Activated CD4-positive, alpha-beta memory T cell treated with anti-CD3 and anti-CD28 coated beads, Interleukin-2, amount 10 ng/mL, durations not matched to agents 7 days and 5 days (primary cell): ENCODE measurements at regions not wholly inside any gene's neighbourhood (a gene's known extent, or its start where the extent isn't known, plus 50 kb on each side); places are given as distances from the start of the nearest gene placed in this dataset.
"Not testable (repeated sequence)": the region's sequence is repeated elsewhere in the genome, so short reads cannot be mapped to it uniquely, and the experiment has no call there.

Experiments
- CTCF ChIA-PET: fragments of 350-600 bp; sonication (Branson Sonifier 250); formaldehyde crosslinking; loops from one replicate; lab custom pipeline; 2021; ENCODE audit warnings: antibody characterized with exemption, inconsistent platforms; lab: Charles Lee
- POLR2A ChIA-PET: fragments of 350-600 bp; sonication (Branson Sonifier 250); formaldehyde crosslinking; loops from one replicate; lab custom pipeline; 2021; ENCODE audit warnings: antibody characterized with exemption; lab: Charles Lee
- DNase-seq: peaks from one replicate; pipeline ENCODE4 v3.0.0-alpha.2; 2020
- H3K27ac Mint-ChIP-seq: one replicate; pipeline ENCODE4 v1.8.0; 2021; ENCODE audit warnings: mild to moderate bottlenecking, mixed read lengths
- H3K27me3 Mint-ChIP-seq: one replicate; pipeline ENCODE4 v1.8.0; 2021; ENCODE audit warnings: mixed read lengths
- H3K36me3 Mint-ChIP-seq: one replicate; pipeline ENCODE4 v1.8.0; 2021; ENCODE audit warnings: low read depth, mixed read lengths
- H3K4me1 Mint-ChIP-seq: one replicate; pipeline ENCODE4 v1.8.0; 2021; ENCODE audit warnings: mixed read lengths
- H3K4me3 Mint-ChIP-seq: one replicate; pipeline ENCODE4 v1.8.0; 2021; ENCODE audit warnings: mild to moderate bottlenecking, mixed read lengths
- H3K9me3 Mint-ChIP-seq: one replicate; pipeline ENCODE4 v1.8.0; 2021; ENCODE audit warnings: mixed read lengths

GRCh38 chr16:86073103-86073625, 174.2 kb downstream of the IRF8 start:
- Mint-ChIP-seq H3K27ac (no peak overlapping the region), H3K36me3 (no peaks in the 10 kb centered on the region), H3K27me3 (peaks cover 2% of the 10 kb centered on the region), H3K9me3 (no peaks in the 10 kb centered on the region), H3K4me3 (no peak overlapping the region), H3K4me1 (no peaks in the 10 kb centered on the region)
- ChIA-PET POLR2A (no interaction called here), CTCF (interaction anchor here (0.6 to 1.9 kb wide), 7 partner anchors 15 to 989 kb away, joined by 3 to 8 read pairs (median 4); no protein-coding TSS in a partner anchor)
- no peak for DNase-seq

DNA sequence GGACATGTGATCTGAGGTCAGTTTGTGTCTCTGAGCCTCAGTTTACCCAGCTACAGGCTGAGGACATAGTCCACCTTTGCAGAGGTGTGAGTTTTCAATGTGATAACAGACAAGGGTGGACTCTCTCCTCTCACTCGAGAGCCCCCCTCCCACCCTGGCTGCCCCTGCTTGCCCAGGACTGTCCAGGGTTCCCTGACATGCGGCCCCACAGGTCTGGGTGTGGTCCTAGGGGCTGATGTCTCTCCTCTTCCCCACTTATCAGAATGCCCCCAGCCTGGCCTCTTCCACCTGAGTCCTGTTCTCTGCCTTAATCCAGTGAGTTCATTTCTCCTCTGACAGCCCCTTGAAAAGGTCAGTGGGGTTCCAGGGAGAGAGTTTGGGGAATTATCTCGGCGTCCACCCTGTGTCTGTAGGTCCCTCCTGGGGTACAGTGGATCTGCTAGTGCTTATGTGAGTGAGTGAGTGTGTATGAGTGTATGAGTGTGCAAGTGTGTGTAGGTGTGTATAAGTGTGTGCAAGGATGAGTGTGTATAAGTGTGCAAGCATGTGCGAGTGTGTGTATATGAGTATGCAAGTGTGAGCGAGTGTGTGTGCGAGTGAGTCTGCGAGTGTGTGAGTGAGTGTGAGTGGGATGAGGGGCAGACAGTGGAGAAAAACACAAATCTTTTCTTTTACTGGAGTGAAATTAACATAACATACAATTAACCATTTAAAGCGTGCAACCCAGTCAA, 175.0 kb downstream of the IRF8 start:
- no peak overlapping the region for H3K27ac Mint-ChIP-seq
- no peaks in the 10 kb centered on the region for H3K9me3 Mint-ChIP-seq
- DNase-seq: no peak
- H3K36me3 Mint-ChIP-seq: no peaks in the 10 kb centered on the region
- peaks cover 2% of the 10 kb centered on the region for H3K27me3 Mint-ChIP-seq
- no peak overlapping the region for H3K4me3 Mint-ChIP-seq
- no peaks in the 10 kb centered on the region for H3K4me1 Mint-ChIP-seq
- CTCF ChIA-PET: interaction anchor here (1.1 to 1.9 kb wide), 3 partner anchors 65 to 444 kb away, joined by 3 to 8 read pairs (median 3); no protein-coding TSS in a partner anchor
- POLR2A ChIA-PET: no interaction called here

- H3K27ac Mint-ChIP-seq: no peak overlapping the region
- no peaks in the 10 kb centered on the region for H3K36me3 Mint-ChIP-seq
- no peak for DNase-seq
- H3K27me3 Mint-ChIP-seq: peaks cover 2% of the 10 kb centered on the region
- CTCF ChIA-PET: no interaction called here
- no peak overlapping the region for H3K4me3 Mint-ChIP-seq
- POLR2A ChIA-PET: no interaction called here
- no peaks in the 10 kb centered on the region for H3K4me1 Mint-ChIP-seq
- H3K9me3 Mint-ChIP-seq: no peaks in the 10 kb centered on the region
These were observed 175.9 kb downstream of the IRF8 start for GRCh38 chr16:86074651-86075487.

DNA sequence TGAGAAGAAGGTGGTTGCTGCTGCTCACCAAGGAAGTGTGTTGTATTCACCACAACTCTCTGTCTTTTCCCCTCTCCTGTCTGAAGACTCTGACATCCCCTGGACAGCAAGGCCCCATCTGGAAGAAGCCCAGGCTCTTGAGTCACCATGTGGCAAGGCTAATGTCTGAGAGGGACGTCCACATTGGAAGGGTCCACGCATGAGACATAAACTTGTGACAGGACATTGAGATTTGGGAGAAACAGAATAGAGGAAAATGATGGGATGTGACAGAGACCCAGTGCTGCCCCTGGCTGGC, 176.5 kb downstream of the IRF8 start:
- no peaks in the 10 kb centered on the region for H3K36me3 Mint-ChIP-seq
- no peak for DNase-seq
- no peak overlapping the region for H3K4me3 Mint-ChIP-seq
- CTCF ChIA-PET: no interaction called here
- H3K9me3 Mint-ChIP-seq: no peaks in the 10 kb centered on the region
- H3K4me1 Mint-ChIP-seq: no peaks in the 10 kb centered on the region
- H3K27ac Mint-ChIP-seq: no peak overlapping the region
- POLR2A ChIA-PET: no interaction called here
- H3K27me3 Mint-ChIP-seq: peaks cover 2% of the 10 kb centered on the region

GRCh38 chr16:86075839-86076440, 177.0 kb downstream of the IRF8 start:
- Mint-ChIP-seq H3K27ac (no peak overlapping the region), H3K27me3 (peaks cover 2% of the 10 kb centered on the region), H3K9me3 (no peaks in the 10 kb centered on the region), H3K36me3 (no peaks in the 10 kb centered on the region), H3K4me1 (no peaks in the 10 kb centered on the region), H3K4me3 (no peak overlapping the region)
- no peak for DNase-seq
- POLR2A ChIA-PET: no interaction called here
- CTCF ChIA-PET: no interaction called here

DNA sequence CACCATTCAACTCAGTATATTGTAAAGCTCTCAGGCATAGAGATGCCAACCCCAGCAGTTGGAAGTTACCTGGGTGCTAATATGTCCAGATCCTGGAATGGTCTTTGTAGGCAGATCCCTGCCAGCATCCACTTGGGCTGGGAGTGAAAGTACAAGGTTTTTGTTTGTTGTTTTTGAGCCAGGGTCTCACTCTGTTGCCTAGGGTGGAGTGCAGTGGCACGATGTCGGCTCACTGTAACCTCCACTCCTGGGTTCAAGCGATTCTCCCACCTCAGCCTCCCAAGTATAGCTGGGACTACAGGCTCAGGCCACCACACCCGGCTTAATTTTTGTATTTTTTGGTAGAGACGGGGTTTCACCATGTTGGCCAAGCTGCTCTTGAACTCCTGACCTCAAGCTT, 177.6 kb downstream of the IRF8 start:
- Mint-ChIP-seq H3K27ac (no peak overlapping the region), H3K4me3 (no peak overlapping the region), H3K27me3 (peaks cover 2% of the 10 kb centered on the region), H3K36me3 (no peaks in the 10 kb centered on the region), H3K4me1 (no peaks in the 10 kb centered on the region), H3K9me3 (no peaks in the 10 kb centered on the region)
- DNase-seq: no peak
- POLR2A ChIA-PET: no interaction called here
- CTCF ChIA-PET: no interaction called here

GRCh38 chr16:86077243-86077940, 178.4 kb downstream of the IRF8 start:
- CTCF ChIA-PET: no interaction called here
- H3K9me3 Mint-ChIP-seq: no peaks in the 10 kb centered on the region
- peaks cover 2% of the 10 kb centered on the region for H3K27me3 Mint-ChIP-seq
- POLR2A ChIA-PET: no interaction called here
- H3K27ac Mint-ChIP-seq: no peak overlapping the region
- no peak overlapping the region for H3K4me3 Mint-ChIP-seq
- no peak for DNase-seq
- no peaks in the 10 kb centered on the region for H3K4me1 Mint-ChIP-seq
- H3K36me3 Mint-ChIP-seq: no peaks in the 10 kb centered on the region

DNA sequence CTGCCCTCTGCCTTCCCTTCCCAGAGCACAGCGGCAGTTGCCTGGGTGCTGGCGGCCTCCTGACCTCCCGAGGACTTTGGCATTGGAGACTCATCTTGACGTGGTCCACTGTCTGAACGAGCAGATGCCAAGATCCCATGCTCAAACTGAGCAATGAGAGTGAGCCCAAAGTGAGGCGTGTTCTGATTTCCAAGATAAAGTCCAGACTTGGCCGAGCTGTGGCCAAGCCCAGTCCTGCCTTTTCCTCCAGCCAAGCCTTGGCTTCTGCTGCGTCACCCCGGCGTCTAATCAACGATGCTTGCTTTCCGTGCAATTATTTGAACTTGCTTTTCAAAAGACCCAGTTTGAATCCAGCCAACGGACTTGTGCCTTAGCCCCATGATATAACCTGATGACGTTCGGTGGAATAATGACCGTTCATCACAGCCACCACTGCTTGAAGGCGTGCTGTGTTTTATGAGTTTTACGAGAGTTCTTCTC, 179.2 kb downstream of the IRF8 start:
- no peak for DNase-seq
- Mint-ChIP-seq H3K4me1 (no peaks in the 10 kb centered on the region), H3K27me3 (peaks cover 2% of the 10 kb centered on the region), H3K36me3 (no peaks in the 10 kb centered on the region), H3K4me3 (no peak overlapping the region), H3K27ac (no peak overlapping the region), H3K9me3 (no peaks in the 10 kb centered on the region)
- ChIA-PET CTCF (no interaction called here), POLR2A (interaction anchor here (0.6 kb wide), 1 partner anchor 13 kb away, joined by 3 read pairs; no protein-coding TSS in a partner anchor)

- H3K9me3 Mint-ChIP-seq, CTCF ChIA-PET, H3K36me3 Mint-ChIP-seq, DNase-seq, POLR2A ChIA-PET, H3K4me3 Mint-ChIP-seq, H3K27me3 Mint-ChIP-seq, H3K27ac Mint-ChIP-seq, H3K4me1 Mint-ChIP-seq: not testable (repeated sequence)
These were observed 179.7 kb downstream of the IRF8 start for GRCh38 chr16:86078711-86079110.

GRCh38 chr16:86079255-86079885, 180.4 kb downstream of the IRF8 start:
- Mint-ChIP-seq H3K9me3 (no peaks in the 10 kb centered on the region), H3K27ac (no peak overlapping the region), H3K4me1 (no peaks in the 10 kb centered on the region), H3K4me3 (no peak overlapping the region), H3K36me3 (no peaks in the 10 kb centered on the region), H3K27me3 (no peaks in the 10 kb centered on the region)
- DNase-seq: no peak
- CTCF ChIA-PET: no interaction called here
- POLR2A ChIA-PET: no interaction called here

DNA sequence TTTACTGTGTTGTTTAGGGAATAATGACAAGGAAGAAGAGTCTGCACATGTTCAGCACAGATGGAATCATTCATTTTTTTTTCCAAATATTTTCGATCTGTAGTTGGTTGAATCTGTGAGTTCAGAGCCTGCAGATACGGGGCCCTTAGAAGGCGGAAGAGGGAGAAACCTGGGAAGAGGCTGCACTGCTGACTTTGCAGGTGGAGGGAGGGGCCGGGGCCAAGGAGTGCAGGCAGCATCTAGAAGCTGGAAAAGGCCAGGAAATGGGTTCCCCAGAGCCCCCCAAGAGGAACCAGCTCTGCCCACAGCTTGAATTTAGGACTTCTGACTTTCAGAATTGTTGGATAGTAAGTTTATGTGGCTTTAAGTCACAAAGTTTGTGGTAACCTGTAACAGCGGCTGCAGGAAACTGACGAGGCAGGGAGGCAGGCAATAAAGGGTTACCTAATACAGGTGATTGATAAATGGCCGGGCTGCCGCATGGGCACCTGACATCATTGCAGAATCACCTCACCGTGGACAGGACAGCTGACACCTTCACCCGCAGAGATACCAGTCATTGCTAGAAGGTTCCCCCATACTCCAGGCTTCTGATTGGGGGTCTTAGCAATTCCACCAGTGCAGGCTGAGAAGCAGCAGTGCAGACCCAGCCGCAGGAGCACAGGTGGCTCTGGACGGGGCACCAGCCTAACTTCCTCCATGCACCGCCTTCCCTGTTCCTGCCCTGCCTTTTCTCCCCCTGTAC, 181.3 kb downstream of the IRF8 start:
- H3K27me3 Mint-ChIP-seq: no peaks in the 10 kb centered on the region
- CTCF ChIA-PET: no interaction called here
- no peaks in the 10 kb centered on the region for H3K4me1 Mint-ChIP-seq

GRCh38 chr16:86080982-86081381, 182.0 kb downstream of the IRF8 start:
- H3K4me3 Mint-ChIP-seq: no peak overlapping the region
- CTCF ChIA-PET: no interaction called here
- no peak for DNase-seq
- H3K27me3 Mint-ChIP-seq: no peaks in the 10 kb centered on the region
- H3K4me1 Mint-ChIP-seq: no peaks in the 10 kb centered on the region
- H3K27ac Mint-ChIP-seq: no peak overlapping the region
- POLR2A ChIA-PET: no interaction called here
- H3K36me3 Mint-ChIP-seq: no peaks in the 10 kb centered on the region
- H3K9me3 Mint-ChIP-seq: no peaks in the 10 kb centered on the region

More for the DNA sequence above, 181.3 kb downstream of the IRF8 start:
- Mint-ChIP-seq H3K27ac (no peak overlapping the region), H3K36me3 (no peaks in the 10 kb centered on the region), H3K4me3 (no peak overlapping the region), H3K9me3 (no peaks in the 10 kb centered on the region)
- DNase-seq: no peak
- POLR2A ChIA-PET: no interaction called here
